ENCODE measurements at regions not wholly inside any gene's neighbourhood (a gene's known extent, or its start where the extent isn't known, plus 50 kb on each side); places are given as distances from the start of the nearest gene placed in this dataset.
"Not testable (repeated sequence)": the region's sequence is repeated elsewhere in the genome, so short reads cannot be mapped to it uniquely, and the experiment has no call there.

- no peak overlapping the region for H3K27ac Mint-ChIP-seq (ENCODE audit: unreplicated experiment)
- DNase-seq = no peak
- H3K4me3 Mint-ChIP-seq (ENCODE audit: unreplicated experiment) = no peak overlapping the region
- no peaks in the 10 kb centered on the region for H3K4me1 Mint-ChIP-seq (ENCODE audit: low read depth, unreplicated experiment)
- peaks cover 1% of the 10 kb centered on the region for H3K9me3 Mint-ChIP-seq (ENCODE audit: unreplicated experiment)
- no peaks in the 10 kb centered on the region for H3K27me3 Mint-ChIP-seq (ENCODE audit: unreplicated experiment)
- no peaks in the 10 kb centered on the region for H3K36me3 Mint-ChIP-seq (ENCODE audit: unreplicated experiment)
- TF ChIP-seq, protein P1, sequence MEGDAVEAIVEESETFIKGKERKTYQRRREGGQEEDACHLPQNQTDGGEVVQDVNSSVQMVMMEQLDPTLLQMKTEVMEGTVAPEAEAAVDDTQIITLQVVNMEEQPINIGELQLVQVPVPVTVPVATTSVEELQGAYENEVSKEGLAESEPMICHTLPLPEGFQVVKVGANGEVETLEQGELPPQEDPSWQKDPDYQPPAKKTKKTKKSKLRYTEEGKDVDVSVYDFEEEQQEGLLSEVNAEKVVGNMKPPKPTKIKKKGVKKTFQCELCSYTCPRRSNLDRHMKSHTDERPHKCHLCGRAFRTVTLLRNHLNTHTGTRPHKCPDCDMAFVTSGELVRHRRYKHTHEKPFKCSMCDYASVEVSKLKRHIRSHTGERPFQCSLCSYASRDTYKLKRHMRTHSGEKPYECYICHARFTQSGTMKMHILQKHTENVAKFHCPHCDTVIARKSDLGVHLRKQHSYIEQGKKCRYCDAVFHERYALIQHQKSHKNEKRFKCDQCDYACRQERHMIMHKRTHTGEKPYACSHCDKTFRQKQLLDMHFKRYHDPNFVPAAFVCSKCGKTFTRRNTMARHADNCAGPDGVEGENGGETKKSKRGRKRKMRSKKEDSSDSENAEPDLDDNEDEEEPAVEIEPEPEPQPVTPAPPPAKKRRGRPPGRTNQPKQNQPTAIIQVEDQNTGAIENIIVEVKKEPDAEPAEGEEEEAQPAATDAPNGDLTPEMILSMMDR (IDR thresholded peaks at IDR 0.05; ENCODE audit: partially characterized antibody, unreplicated experiment) = no peak
These were observed 923.3 kb downstream of the KCNA4 start for GRCh38 chr11:29093416-29094120.

DNA sequence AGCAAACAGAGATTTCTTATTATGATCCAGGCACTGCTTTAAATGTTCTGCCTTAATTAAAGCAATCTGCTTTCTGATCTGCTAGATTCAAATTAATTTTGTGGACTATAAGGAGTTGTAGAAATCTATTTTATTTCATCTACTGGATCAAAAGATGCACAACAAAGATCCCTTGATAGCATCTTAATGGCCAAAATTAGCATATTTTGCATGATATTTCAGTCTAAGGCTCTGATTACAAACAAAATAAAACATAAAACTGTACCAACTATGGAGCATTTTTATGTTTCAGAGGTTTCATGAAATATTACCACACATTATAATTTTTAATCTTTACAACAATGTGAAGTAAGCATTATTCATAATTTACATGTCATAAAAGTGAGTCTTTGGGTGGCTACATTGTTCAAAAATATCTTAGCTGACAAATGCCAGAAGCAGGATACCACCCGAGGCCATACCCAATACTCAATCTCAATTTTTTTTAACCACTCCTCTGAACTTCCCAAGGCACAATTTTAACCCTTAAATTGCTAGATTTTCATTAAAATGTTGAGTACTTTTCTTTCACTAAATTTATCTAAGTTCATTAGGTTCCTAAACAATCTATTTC lies 929.5 kb downstream of the KCNA4 start:
- TF ChIP-seq, protein P1 (IDR thresholded peaks at IDR 0.05; ENCODE audit: partially characterized antibody, unreplicated experiment) = no peak
- no peaks in the 10 kb centered on the region for H3K27me3 Mint-ChIP-seq (ENCODE audit: unreplicated experiment)
- no peaks in the 10 kb centered on the region for H3K4me1 Mint-ChIP-seq (ENCODE audit: low read depth, unreplicated experiment)
- H3K9me3 Mint-ChIP-seq (ENCODE audit: unreplicated experiment) = no peaks in the 10 kb centered on the region
- no peaks in the 10 kb centered on the region for H3K36me3 Mint-ChIP-seq (ENCODE audit: unreplicated experiment)
- H3K27ac Mint-ChIP-seq (ENCODE audit: unreplicated experiment) = no peak overlapping the region
- DNase-seq = no peak
- H3K4me3 Mint-ChIP-seq (ENCODE audit: unreplicated experiment) = no peak overlapping the region

GRCh38 chr11:29075726-29076125 lies 941.1 kb downstream of the KCNA4 start:
- no peaks in the 10 kb centered on the region for H3K4me1 Mint-ChIP-seq (ENCODE audit: low read depth, unreplicated experiment)
- H3K4me3 Mint-ChIP-seq (ENCODE audit: unreplicated experiment) = no peak overlapping the region
- H3K27ac Mint-ChIP-seq (ENCODE audit: unreplicated experiment) = no peak overlapping the region
- TF ChIP-seq, protein P1 (IDR thresholded peaks at IDR 0.05; ENCODE audit: partially characterized antibody, unreplicated experiment) = no peak
- H3K9me3 Mint-ChIP-seq (ENCODE audit: unreplicated experiment) = peaks cover 4% of the 10 kb centered on the region
- H3K27me3 Mint-ChIP-seq (ENCODE audit: unreplicated experiment) = no peaks in the 10 kb centered on the region
- DNase-seq = no peak
- no peaks in the 10 kb centered on the region for H3K36me3 Mint-ChIP-seq (ENCODE audit: unreplicated experiment)

GRCh38 chr11:29063630-29064361 lies 953.0 kb downstream of the KCNA4 start:
- Mint-ChIP-seq H3K27me3 (ENCODE audit: unreplicated experiment) (peaks cover 2% of the 10 kb centered on the region), H3K4me1 (ENCODE audit: low read depth, unreplicated experiment) (no peaks in the 10 kb centered on the region), H3K36me3 (ENCODE audit: unreplicated experiment) (no peaks in the 10 kb centered on the region), H3K9me3 (ENCODE audit: unreplicated experiment) (no peaks in the 10 kb centered on the region), H3K4me3 (ENCODE audit: unreplicated experiment) (no peak overlapping the region), H3K27ac (ENCODE audit: unreplicated experiment) (no peak overlapping the region)
- TF ChIP-seq, protein P1 (IDR thresholded peaks at IDR 0.05; ENCODE audit: partially characterized antibody, unreplicated experiment) = no peak
- DNase-seq = no peak

DNA sequence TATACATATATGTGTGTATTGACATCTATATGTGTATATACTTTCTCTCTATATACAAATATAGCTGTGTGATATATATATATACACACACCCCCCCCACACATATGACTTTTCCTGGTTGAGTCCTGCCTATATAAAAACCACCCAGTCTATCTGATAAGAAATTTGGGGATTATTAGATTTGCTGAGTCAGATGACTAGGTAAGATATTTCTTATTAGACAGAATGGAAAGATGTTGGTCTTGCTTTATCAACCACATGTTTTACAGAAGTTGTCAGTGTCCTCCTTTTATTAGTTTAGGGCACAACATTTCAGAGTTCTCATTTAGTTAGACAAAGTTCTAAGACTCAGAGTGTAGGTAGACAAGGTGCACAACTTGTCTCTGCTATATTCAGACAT lies 953.3 kb downstream of the METTL15 start:
- H3K36me3 Mint-ChIP-seq (ENCODE audit: unreplicated experiment) = peaks cover 6% of the 10 kb centered on the region
- H3K27me3 Mint-ChIP-seq (ENCODE audit: unreplicated experiment) = peaks cover 4% of the 10 kb centered on the region
- no peak overlapping the region for H3K4me3 Mint-ChIP-seq (ENCODE audit: unreplicated experiment)
- no peak overlapping the region for H3K27ac Mint-ChIP-seq (ENCODE audit: unreplicated experiment)
- H3K4me1 Mint-ChIP-seq (ENCODE audit: low read depth, unreplicated experiment) = no peaks in the 10 kb centered on the region
- no peaks in the 10 kb centered on the region for H3K9me3 Mint-ChIP-seq (ENCODE audit: unreplicated experiment)
- TF ChIP-seq, protein P1 (IDR thresholded peaks at IDR 0.05; ENCODE audit: partially characterized antibody, unreplicated experiment) = no peak
- no peak for DNase-seq

GRCh38 chr11:29056487-29056886 lies 948.3 kb downstream of the METTL15 start:
- H3K27me3 Mint-ChIP-seq (ENCODE audit: unreplicated experiment) = not testable (repeated sequence)

More at GRCh38 chr11:29056487-29056886, 948.3 kb downstream of the METTL15 start:
- not testable (repeated sequence) for H3K27ac Mint-ChIP-seq (ENCODE audit: unreplicated experiment); H3K4me1 Mint-ChIP-seq (ENCODE audit: low read depth, unreplicated experiment); H3K4me3 Mint-ChIP-seq (ENCODE audit: unreplicated experiment); H3K9me3 Mint-ChIP-seq (ENCODE audit: unreplicated experiment); DNase-seq
- H3K36me3 Mint-ChIP-seq (ENCODE audit: unreplicated experiment) = peaks cover 15% of the 10 kb centered on the region

All from glutamatergic neuron (in vitro differentiated cells).